Prostate gland (tissue), 2 donors: ENCODE measurements at regions not wholly inside any gene's neighbourhood (a gene's known extent, or its start where the extent isn't known, plus 50 kb on each side); places are given as distances from the start of the nearest gene placed in this dataset.
"Not testable (repeated sequence)": the region's sequence is repeated elsewhere in the genome, so short reads cannot be mapped to it uniquely, and the experiment has no call there.

ENCODE experiments used
- DNase-seq: peaks from one replicate; pipeline ENCODE4 v3.0.0-alpha.2; 2019; ENCODE audit warnings: low spot score
- H3K27ac ChIP-seq, 2 donors: fragments of 200-600 bp; sonication (generic); 2 replicates each; pipeline ENCODE4 v1.5.1; 2017 to 2019
- H3K27me3 ChIP-seq: fragments of 200-600 bp; sonication (generic); replicated peaks from 2 replicates; pipeline ENCODE4 v1.5.1; 2019; ENCODE audit not compliant: insufficient read depth
- H3K36me3 ChIP-seq, 2 donors: fragments of 200-600 bp; sonication (generic); 1 replicate in 1 of 2; 2 replicates in 1 of 2; pipeline versions ENCODE4 v1.5.1 to v1.8.1; 2017 to 2019
- H3K4me1 ChIP-seq: fragments of 200-600 bp; sonication (generic); replicated peaks from 2 replicates; pipeline ENCODE4 v1.5.1; 2019
- H3K4me3 ChIP-seq, 2 donors: fragments of 200-600 bp; sonication (generic); 2 replicates each; pipeline ENCODE4 v1.5.1; 2017 to 2019
- H3K9me3 ChIP-seq: fragments of 200-600 bp; sonication (generic); 2 replicates; pipeline ENCODE4 v1.5.1; 2017
- CTCF ChIP-seq, 4 experiments: fragments of 200-600 bp in 2 of 4; fragments of 450-650 bp in 2 of 4; sonication (generic) in 2 of 4; IDR thresholded peaks; 1 replicate in 3 of 4; 2 replicates in 1 of 4; pipeline ENCODE4 v1.5.1; 2016 to 2019; ENCODE audit warnings: antibody characterized with exemption in 4 of 4, mild to moderate bottlenecking in 2 of 4, moderate library complexity in 2 of 4
- POLR2A ChIP-seq: fragments of 450-650 bp; IDR thresholded peaks from one replicate; pipeline ENCODE4 v1.6.1; 2016; ENCODE audit warnings: antibody characterized with exemption, mild to moderate bottlenecking
- POLR2AphosphoS5 ChIP-seq: sonication (generic); formaldehyde crosslinking; IDR thresholded peaks from one replicate; pipeline ENCODE4 v1.6.1; 2017; ENCODE audit warnings: antibody characterized with exemption
- WGBS: methylation state at CpG from one replicate; pipeline ENCODE4 v1.1.5; 2018; 5-methylcytosine and 5-hydroxymethylcytosine counted together
- intact Hi-C: fragments of 100-400 bp; cut with DNase I; formaldehyde crosslinking; loops from one replicate; pipeline ENCODE4 v1.14.2; 2022

DNA sequence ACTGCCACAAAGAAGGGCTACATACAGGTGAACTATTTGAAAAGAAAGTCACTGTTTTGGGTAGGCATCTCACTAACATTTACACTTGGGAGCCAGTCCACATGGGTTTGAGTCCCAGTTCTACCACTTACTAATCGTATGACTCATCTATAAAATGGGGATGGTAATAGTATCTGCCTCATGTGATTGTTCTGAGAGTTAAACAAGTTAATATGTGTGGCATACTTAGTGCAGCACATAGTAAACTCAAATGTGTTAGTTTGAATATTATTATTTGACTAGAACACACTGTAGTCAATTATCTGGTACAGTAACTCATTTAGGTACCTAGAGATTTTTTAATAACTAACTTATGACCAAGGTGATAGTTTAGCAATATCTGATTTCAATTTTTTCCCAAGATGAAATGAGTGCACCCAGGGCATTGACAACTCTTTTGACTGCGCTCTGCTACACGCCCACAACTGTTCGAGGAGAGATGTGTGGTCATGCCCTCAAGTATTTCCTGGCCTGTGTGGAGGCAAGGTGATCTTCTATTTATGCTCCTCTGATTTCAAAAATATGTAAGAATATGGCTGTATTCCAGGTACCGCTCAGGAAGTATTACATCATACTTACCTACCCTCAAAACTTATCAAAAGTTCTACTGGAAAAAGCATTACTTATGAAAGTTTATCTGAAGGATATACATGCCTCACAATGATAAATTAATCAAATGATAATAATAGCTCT is 210.6 kb upstream of the EGLN3 start:
- no peak overlapping the region for H3K27ac ChIP-seq
- no peaks in the 10 kb centered on the region for H3K4me1 ChIP-seq
- 78% methylated on average over 5 of the region's 5 CpGs for WGBS
- no peak for DNase-seq
- H3K4me3 ChIP-seq, result no peak overlapping the region
- H3K36me3 ChIP-seq, result no peaks in the 10 kb centered on the region
- TF ChIP-seq POLR2AphosphoS5 (no peak), POLR2A (no peak), CTCF (IDR thresholded peaks at IDR 0.05) (no peak)
- no peaks in the 10 kb centered on the region for H3K9me3 ChIP-seq
- intact Hi-C loops, result no loop called here
- H3K27me3 ChIP-seq, result no peaks in the 10 kb centered on the region

DNA sequence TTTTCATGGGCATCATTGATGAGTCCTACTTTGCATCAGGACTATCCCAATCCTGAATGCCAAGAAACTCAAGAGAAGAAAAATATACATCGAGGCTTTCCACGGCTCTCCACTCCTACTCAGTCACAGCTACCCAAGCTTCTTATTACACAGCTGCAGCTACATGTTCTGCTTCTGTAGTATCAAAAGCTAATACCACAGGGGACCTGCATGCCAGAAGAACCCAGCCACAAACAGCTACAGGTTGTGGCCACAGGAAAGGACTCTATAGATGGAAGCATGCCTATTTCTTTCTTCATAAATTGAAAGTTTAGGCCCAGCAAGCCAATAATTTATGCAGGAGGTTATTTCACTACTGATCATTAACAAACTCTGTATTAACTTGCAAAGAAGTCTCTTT is 209.7 kb upstream of the EGLN3 start:
- no peaks in the 10 kb centered on the region for H3K9me3 ChIP-seq
- no peak for DNase-seq
- intact Hi-C loops, result no loop called here
- no peaks in the 10 kb centered on the region for H3K36me3 ChIP-seq
- H3K4me1 ChIP-seq, result no peaks in the 10 kb centered on the region
- TF ChIP-seq POLR2AphosphoS5 (no peak), CTCF (IDR thresholded peaks at IDR 0.05) (no peak), POLR2A (no peak)
- no peak overlapping the region for H3K4me3 ChIP-seq
- no peaks in the 10 kb centered on the region for H3K27me3 ChIP-seq
- no peak overlapping the region for H3K27ac ChIP-seq
- WGBS, result 93% methylated on average over 2 of the region's 2 CpGs

DNA sequence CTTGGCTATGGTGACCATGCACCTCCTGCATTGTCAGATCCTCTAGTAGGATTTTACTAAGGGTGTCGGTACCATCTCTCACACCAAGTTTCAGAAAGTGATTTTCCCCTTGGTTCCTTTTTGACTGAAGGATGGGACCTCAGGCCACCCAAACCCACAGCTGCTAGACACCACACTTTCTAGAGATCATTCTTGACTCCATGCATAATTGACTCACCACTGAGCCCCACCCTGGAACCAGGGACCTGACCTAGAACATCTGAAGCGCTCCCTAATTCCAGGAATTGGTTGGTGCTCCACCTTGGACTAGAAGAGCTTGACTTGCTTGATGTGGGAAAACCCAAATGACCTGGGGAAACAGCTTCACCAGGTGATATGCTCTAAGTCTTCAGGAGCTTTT is 206.8 kb upstream of the EGLN3 start:
- H3K36me3 ChIP-seq, result no peaks in the 10 kb centered on the region
- no peak overlapping the region for H3K4me3 ChIP-seq
- intact Hi-C loops, result no loop called here
- no peaks in the 10 kb centered on the region for H3K9me3 ChIP-seq
- no peak overlapping the region for H3K27ac ChIP-seq
- 94% methylated on average over 2 of the region's 2 CpGs for WGBS
- H3K4me1 ChIP-seq, result no peaks in the 10 kb centered on the region
- TF ChIP-seq CTCF (IDR thresholded peaks at IDR 0.05) (no peak), POLR2AphosphoS5 (no peak), POLR2A (no peak)
- H3K27me3 ChIP-seq, result no peaks in the 10 kb centered on the region
- no peak for DNase-seq

- intact Hi-C loops, result no loop called here
- TF ChIP-seq POLR2A (no peak), POLR2AphosphoS5 (no peak), CTCF (IDR thresholded peaks at IDR 0.05) (no peak)
- Histone ChIP-seq H3K27ac (no peak overlapping the region), H3K4me3 (no peak overlapping the region), H3K36me3 (no peaks in the 10 kb centered on the region), H3K9me3 (no peaks in the 10 kb centered on the region), H3K4me1 (no peaks in the 10 kb centered on the region), H3K27me3 (no peaks in the 10 kb centered on the region)
- DNase-seq, result peak; percentile 22
- WGBS, result 31% methylated on average over 3 of the region's 3 CpGs
Measured at GRCh38 chr14:34147461-34147860, 196.6 kb upstream of the EGLN3 start.

DNA sequence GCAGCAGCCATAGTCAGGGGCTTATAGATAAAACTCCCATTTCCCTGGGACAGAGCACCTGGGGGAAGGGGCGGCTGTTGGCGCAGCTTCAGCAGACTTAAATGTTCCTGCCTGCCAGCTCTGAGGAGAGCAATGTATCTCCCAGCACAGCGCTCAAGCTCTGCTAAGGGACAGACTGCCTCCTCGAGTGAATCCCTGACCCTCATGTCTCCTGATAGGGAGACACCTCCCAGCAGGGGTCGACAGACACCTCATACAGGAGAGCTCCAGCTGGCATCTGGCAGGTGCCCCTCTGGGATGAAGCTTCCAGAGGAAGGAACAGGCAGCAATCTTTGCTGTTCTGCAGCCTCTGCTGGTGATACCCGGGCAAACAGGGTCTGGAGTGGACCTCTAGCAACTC is 189.3 kb upstream of the EGLN3 start:
- H3K27me3 ChIP-seq, H3K9me3 ChIP-seq, H3K36me3 ChIP-seq, intact Hi-C loops, H3K4me3 ChIP-seq, H3K27ac ChIP-seq, DNase-seq, H3K4me1 ChIP-seq: not testable (repeated sequence)
- 35% methylated on average over 6 of the region's 6 CpGs for WGBS
